Activated CD4-positive, alpha-beta T cell treated with anti-CD3 and anti-CD28 coated beads, Interleukin-2, Interleukin-6, amounts not matched to agents 100 ng/mL and 50 ng/mL, durations not matched to agents 16 hours and 8 hours (primary cell): ENCODE measurements at regions not wholly inside any gene's neighbourhood (a gene's known extent, or its start where the extent isn't known, plus 50 kb on each side); places are given as distances from the start of the nearest gene placed in this dataset.

Source experiments
- DNase-seq: peaks from one replicate; pipeline ENCODE4 v3.0.0-alpha.2; 2020

DNA sequence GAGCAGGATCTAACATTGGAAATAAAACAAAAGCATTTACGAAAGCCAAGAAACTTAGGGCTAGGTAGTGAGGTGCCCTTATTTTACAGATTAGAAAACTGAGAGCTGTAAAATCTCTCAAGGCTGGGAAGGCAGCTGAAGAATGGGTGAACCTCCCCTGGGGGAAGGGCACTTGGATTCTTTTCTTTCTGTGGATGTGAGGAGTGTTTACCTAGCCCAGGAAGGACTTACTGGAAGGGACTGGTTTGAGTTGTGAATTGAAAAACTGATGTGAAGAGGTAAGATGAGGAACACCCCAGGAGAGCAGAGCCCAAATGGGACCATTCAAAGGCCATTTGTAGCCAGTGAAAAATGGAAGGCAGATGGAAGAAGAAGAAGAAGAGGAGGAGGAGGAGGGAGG, 74.7 kb upstream of the NGF start:
- DNase-seq = no peak

DNA sequence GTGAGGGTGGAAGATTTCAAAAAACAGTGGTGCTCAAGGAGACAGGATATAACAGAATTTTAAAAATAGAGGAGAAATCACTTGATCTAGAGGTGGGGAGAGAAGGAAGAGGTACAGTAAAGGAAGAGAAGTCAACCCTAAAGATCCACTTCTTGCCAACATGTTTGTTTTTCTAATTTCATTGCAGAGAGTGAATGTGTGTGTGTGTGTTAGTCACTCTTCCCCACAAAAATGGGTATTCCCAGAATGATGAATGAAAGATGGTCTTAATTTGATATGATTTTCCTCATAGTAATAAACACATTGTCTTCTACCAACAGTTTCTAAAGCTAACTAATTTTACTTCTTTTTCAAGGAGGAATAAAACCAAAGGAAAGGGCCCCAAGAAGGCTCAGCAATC, 74.2 kb upstream of the NGF start:
- no peak for DNase-seq

DNA sequence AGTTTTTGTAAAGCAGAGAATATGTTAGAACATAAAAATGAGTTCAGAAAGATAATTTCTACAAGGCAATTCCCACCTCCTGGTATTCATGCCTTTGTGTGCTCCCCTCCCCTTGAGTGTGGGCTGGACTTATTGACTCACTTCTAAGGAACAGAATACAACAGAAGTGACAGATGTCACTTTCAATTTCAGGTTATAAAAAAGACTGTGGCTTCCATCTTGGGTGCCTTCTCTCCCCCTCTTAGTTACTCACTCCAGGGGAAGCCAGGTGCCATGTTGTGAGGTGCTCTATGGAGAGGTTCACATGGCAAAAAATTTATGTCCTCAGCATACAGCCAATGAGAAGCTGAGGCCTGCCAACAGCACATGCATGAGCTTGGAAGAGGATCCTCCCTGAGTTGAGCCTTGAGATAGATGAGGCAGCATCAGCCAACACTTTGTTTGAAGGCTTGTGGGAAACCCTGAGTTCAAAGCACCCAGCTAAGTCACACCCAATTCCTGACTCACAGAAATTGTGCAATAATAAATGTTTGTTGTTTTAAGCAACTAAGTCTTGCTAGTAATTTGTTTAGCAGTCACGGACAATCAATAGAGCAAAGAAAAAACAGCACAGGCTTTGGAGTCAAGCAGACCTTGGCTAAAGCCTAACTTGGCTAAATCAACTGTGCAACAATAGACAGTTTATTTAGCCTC, 73.5 kb upstream of the NGF start:
- DNase-seq = no peak

DNA sequence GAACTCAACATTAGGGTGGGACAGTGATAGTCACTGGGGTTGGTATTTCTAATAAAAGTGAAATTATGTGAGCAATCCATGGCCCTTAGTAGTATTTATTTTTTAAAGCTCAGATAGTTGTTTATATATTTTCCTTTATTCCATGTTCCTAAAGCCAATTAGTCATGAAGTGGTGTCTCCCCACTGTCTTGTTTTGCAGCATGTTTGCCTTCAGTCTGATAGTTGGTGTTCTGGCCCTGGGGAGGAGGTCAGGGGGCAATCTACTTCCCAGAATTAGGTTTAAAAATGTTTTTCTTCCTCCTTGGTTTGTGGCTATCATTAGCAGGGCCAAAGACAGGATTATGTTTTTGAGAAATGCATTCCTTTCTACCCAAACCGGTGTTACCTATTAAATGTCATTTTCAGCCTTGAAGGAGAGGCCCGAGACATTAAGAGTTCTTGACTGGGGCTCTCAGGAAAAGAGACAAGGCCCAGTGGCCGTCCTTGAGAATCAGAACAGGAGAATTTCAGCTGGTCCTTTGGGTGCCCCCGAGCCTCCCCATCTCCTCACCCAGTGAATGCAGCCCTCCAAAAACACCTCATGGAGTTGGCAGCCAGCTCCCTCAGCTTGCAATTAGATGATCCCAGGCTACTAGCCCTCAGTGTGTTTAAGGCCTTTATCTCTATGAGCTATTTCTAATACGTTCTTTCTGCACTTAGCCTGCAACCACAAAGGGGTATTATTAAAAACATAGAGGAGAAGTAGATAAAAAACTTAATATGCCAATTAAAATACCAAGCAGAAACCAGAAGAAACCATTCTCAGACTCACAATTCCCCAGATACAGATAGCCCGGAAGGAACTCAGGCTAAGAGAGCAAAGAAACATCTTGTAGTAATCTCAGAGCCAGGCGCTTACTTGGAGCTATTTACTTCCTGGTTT, 71.3 kb upstream of the NGF start:
- no peak for DNase-seq

DNA sequence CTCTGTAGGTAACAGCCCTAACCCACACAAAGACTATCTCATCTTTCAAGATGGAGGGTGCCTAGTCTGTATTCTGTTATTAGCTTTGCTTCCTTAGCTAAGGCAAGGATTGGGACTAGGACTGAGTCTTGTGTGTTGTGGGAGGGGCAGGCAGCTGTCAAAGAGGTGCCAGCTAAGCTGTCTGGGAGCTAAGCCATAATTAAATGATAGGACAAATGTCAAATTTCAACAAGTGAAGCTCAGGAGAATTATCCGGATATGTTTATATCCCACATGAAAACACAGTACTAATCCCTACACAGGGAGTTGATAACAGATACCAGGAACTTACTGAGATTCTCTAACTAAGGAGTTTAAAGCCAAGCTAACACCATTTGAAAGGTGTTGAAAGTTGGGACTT, 70.5 kb upstream of the NGF start:
- no peak for DNase-seq

DNA sequence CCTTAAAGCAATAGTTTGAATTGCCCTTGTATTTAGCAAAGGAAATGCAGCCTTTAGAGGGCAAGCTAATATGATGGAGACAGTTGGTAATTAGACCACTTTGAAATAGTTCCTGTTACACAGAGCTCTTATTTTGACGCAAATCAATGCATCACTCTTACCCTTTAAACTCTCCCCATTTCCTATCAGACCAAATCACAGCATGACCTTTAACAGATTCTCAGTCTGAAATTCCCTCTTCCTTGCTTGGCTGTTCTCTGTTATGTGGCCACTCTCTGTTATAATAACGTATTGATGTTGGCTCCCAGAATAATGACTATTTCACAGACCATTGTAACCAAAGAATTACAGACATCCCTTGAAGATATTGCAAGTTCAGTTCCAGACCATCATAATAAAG, 66.9 kb upstream of the NGF start:
- no peak for DNase-seq

DNA sequence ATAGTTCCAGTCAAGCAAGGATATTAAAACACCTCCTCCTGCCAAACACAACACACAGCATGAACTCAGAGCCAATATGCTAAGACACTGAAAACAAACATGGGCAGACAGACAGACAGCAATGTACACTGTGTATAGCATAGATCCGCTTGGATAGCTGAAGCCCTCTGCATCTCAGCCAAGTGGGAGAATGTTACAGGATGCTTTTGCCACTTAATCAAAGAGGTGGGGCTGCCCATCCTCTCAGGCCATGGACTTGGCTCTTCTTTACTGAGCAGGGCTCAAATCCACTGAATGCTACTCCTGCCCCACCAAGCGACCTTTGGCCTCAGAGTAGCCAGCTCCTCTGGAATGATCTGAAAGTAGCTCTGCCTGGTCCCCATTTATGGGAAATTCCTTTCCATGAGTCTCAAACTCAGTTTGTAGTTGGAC, 64.7 kb upstream of the NGF start:
- DNase-seq = no peak

DNA sequence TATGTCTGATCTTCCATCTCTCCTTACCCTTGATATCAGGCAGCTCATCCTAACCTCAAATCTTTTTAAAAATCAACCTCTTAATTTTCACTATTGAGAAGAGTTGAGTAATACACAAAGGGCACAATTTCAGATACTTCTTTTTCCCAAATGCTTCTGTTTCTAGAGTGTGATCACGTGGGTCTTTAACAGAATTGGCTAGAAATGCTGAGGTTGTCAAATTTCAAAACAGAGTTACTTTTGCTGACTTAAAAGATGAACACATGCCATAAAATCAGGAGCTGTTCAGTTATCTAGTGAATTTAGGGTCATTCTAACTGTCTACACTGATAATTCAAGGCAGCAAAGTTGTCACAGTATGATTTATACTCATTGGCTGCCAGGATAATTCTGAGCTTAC, 63.6 kb upstream of the NGF start:
- DNase-seq = no peak

DNA sequence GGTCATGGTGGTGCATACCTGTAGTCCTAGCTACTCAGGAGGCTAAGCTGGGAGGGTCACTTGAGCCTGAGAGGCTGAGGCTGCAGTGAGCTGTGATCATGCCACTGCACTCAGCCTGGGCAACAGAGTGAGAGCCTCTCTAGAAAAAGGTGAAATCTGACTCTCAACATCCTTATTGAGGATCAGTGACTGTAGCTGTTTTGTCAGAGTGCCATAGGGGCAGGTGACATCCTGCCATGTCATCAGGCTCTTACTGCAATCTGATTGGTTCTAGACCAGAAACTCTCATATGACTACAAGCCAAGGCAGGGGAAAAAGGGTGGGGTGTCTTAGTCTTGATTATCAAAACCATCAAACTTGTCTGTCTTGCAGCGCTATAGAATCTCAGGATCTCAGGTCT, 62.8 kb upstream of the NGF start:
- DNase-seq = no peak

DNA sequence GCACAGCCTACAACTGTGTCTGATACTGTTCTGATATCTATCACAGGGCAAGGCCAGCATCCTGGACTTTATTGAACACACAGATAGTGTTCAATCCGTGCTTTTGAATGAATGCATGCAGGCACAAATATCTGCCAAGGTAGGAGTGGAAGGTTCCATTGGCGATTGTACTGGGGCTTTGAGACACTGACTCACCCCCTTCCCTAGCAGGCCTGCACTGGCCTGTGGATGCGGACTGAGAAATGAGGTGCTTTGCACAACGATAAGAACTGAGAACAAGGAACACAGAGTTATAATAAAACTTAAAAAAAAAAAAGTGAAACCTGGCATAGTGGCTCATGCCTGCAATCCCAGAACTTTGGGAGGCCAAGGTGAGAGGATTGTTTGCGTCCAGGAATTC, 62.4 kb upstream of the NGF start:
- DNase-seq = no peak

DNA sequence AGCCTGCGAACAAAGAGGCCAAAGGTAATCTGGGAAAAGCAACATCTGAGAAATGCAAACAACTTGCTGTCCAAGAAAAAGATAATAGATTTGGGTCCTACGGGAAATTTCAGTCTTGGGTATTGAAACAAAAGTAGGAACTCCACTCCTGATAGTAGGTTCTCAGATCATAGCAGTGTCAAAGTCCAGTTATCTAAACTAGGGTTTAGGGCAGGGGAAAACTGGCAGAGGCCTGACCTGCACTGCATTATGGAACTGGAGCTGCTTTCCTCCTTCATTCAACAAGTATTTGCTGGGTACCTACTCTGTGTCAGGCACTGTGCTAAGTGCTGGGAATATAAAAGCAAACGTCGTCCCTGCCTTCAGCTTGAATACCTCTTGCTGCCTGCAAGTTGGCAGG, 60.7 kb upstream of the NGF start:
- DNase-seq = no peak
